Trophoblast cell (in vitro differentiated cells and primary cell): ENCODE measurements at regions not wholly inside any gene's neighbourhood (a gene's known extent, or its start where the extent isn't known, plus 50 kb on each side); places are given as distances from the start of the nearest gene placed in this dataset.

Experiments
- DNase-seq, 2 donors: peaks; one replicate each; pipeline ENCODE4 v3.0.0-alpha.2; 2016
- H2AFZ ChIP-seq: 2 replicates; pipeline ENCODE4 v1.6.1; 2013; ENCODE audit warnings: low read length, moderate library complexity, mild to moderate bottlenecking; ENCODE audit not compliant: insufficient read depth, poor library complexity
- H2AK5ac ChIP-seq: 2 replicates; pipeline ENCODE4 v1.6.1; 2013; ENCODE audit warnings: mild to moderate bottlenecking, low read length
- H2BK120ac ChIP-seq: 2 replicates; pipeline ENCODE4 v1.6.1; 2013; ENCODE audit warnings: low read length, mild to moderate bottlenecking, moderate library complexity; ENCODE audit not compliant: insufficient read depth, poor library complexity
- H2BK12ac ChIP-seq: 2 replicates; pipeline ENCODE4 v1.6.1; 2013; ENCODE audit warnings: mild to moderate bottlenecking, low read length, moderate library complexity
- H2BK5ac ChIP-seq: 2 replicates; pipeline ENCODE4 v1.6.1; 2013; ENCODE audit warnings: low read length, low read depth, moderate library complexity, mild to moderate bottlenecking; ENCODE audit not compliant: poor library complexity
- H3K14ac ChIP-seq: 2 replicates; pipeline ENCODE4 v1.6.1; 2013; ENCODE audit warnings: mild to moderate bottlenecking, low read length
- H3K18ac ChIP-seq: 2 replicates; pipeline ENCODE4 v1.6.1; 2013; ENCODE audit warnings: mild to moderate bottlenecking, low read length
- H3K23ac ChIP-seq: 2 replicates; pipeline ENCODE4 v1.6.1; 2013; ENCODE audit warnings: low read length
- H3K27ac ChIP-seq: 2 replicates; pipeline ENCODE4 v1.5.1; 2013; ENCODE audit warnings: low read depth, mild to moderate bottlenecking, inconsistent platforms, low read length, moderate library complexity
- H3K27me3 ChIP-seq: 2 replicates; pipeline ENCODE4 v1.6.1; 2013; ENCODE audit warnings: inconsistent platforms, mild to moderate bottlenecking, low read length, moderate library complexity; ENCODE audit not compliant: insufficient read depth
- H3K36me3 ChIP-seq, 2 experiments: 1 replicate in 1 of 2; 2 replicates in 1 of 2; pipeline ENCODE4 v1.6.1; 2013; ENCODE audit warnings: low read length in 2 of 2, mild to moderate bottlenecking in 2 of 2, moderate library complexity in 1 of 2; ENCODE audit not compliant: insufficient read depth in 2 of 2, control insufficient read depth in 1 of 2
- H3K4ac ChIP-seq: 2 replicates; pipeline ENCODE4 v1.6.1; 2013; ENCODE audit warnings: low read depth, mild to moderate bottlenecking, low read length, moderate library complexity
- H3K4me1 ChIP-seq, 2 experiments: 1 replicate in 1 of 2; 2 replicates in 1 of 2; pipeline ENCODE4 v1.6.1; 2013; ENCODE audit warnings: low read length in 2 of 2, mild to moderate bottlenecking in 2 of 2, moderate library complexity in 1 of 2; ENCODE audit not compliant: insufficient read depth in 2 of 2, control insufficient read depth in 1 of 2
- H3K4me2 ChIP-seq: 2 replicates; pipeline ENCODE4 v1.6.1; 2013; ENCODE audit warnings: inconsistent platforms, mild to moderate bottlenecking, low read length, moderate library complexity
- H3K4me3 ChIP-seq: 2 replicates; pipeline ENCODE4 v1.5.1; 2013; ENCODE audit warnings: mild to moderate bottlenecking, low read depth, low read length, inconsistent platforms
- H3K79me1 ChIP-seq: one replicate; pipeline ENCODE4 v1.6.1; 2013; ENCODE audit warnings: low read length
- H3K79me2 ChIP-seq: 2 replicates; pipeline ENCODE4 v1.6.1; 2013; ENCODE audit warnings: low read length, mild to moderate bottlenecking; ENCODE audit not compliant: control insufficient read depth, insufficient read depth, poor library complexity
- H3K9ac ChIP-seq: 2 replicates; pipeline ENCODE4 v1.6.1; 2013; ENCODE audit warnings: mild to moderate bottlenecking, low read length
- H3K9me3 ChIP-seq: 2 replicates; pipeline ENCODE4 v1.6.1; 2013; ENCODE audit warnings: low read depth, mild to moderate bottlenecking, control low read depth, inconsistent platforms, low read length; ENCODE audit not compliant: insufficient read depth
- H4K12ac ChIP-seq: 2 replicates; pipeline ENCODE4 v1.6.1; 2013; ENCODE audit warnings: low read depth, mild to moderate bottlenecking, low read length, moderate library complexity
- H4K8ac ChIP-seq: 2 replicates; pipeline ENCODE4 v1.6.1; 2013; ENCODE audit warnings: low read depth, mild to moderate bottlenecking, low read length, moderate library complexity
- H4K91ac ChIP-seq: one replicate; pipeline ENCODE4 v1.6.1; 2013; ENCODE audit warnings: low read depth, mild to moderate bottlenecking, low read length, moderate library complexity
- WGBS: extraction: QIAGEN DNeasy Blood & Tissue Kit; methylation state at CpG from one replicate; pipeline ENCODE4 v1.1.7; 2013; ENCODE audit warnings: missing lambda C conversion rate; ENCODE audit not compliant: insufficient read length, insufficient coverage; ENCODE audit errors: extremely low coverage; 5-methylcytosine and 5-hydroxymethylcytosine counted together

- Histone ChIP-seq H3K23ac (no peak overlapping the region), H3K4ac (no peak overlapping the region), H3K79me2 (no peaks in the 10 kb centered on the region), H3K9me3 (no peaks in the 10 kb centered on the region), H3K27ac (no peak overlapping the region), H3K27me3 (no peaks in the 10 kb centered on the region), H2BK5ac (no peak overlapping the region), H3K36me3 (no peaks in the 10 kb centered on the region), H2AFZ (no peak overlapping the region), H2BK12ac (no peak overlapping the region), H3K79me1 (no peaks in the 10 kb centered on the region), H4K8ac (no peak overlapping the region), H4K12ac (no peak overlapping the region), H3K18ac (no peak overlapping the region), H3K4me3 (no peak overlapping the region), H3K4me1 (no peaks in the 10 kb centered on the region), H3K14ac (no peak overlapping the region), H3K4me2 (no peak overlapping the region), H2BK120ac (no peak overlapping the region), H3K9ac (no peak overlapping the region), H2AK5ac (no peak overlapping the region), H4K91ac (no peak overlapping the region)
- WGBS = 100% methylated on average over 1 of the region's 3 CpGs
- no peak for DNase-seq
Observed at GRCh38 chr2:144753416-144753815, 233.5 kb upstream of the ZEB2 start.

- Histone ChIP-seq H2AK5ac (no peak overlapping the region), H2BK120ac (no peak overlapping the region), H3K36me3 (no peaks in the 10 kb centered on the region), H3K79me2 (no peaks in the 10 kb centered on the region), H2AFZ (no peak overlapping the region), H4K8ac (no peak overlapping the region), H3K4me3 (no peak overlapping the region), H3K9ac (no peak overlapping the region), H2BK12ac (no peak overlapping the region), H3K18ac (no peak overlapping the region), H4K12ac (no peak overlapping the region), H2BK5ac (no peak overlapping the region), H3K4me2 (no peak overlapping the region), H3K14ac (no peak overlapping the region), H3K79me1 (no peaks in the 10 kb centered on the region), H4K91ac (no peak overlapping the region), H3K23ac (no peak overlapping the region), H3K4ac (no peak overlapping the region), H3K4me1 (no peaks in the 10 kb centered on the region), H3K27ac (no peak overlapping the region), H3K27me3 (no peaks in the 10 kb centered on the region), H3K9me3 (no peaks in the 10 kb centered on the region)
- no CpG with 5 or more reads among the region's 3 CpGs for WGBS
- no peak for DNase-seq
Observed at GRCh38 chr2:144751142-144751905, 231.4 kb upstream of the ZEB2 start.

GRCh38 chr2:144749188-144749587 is 229.3 kb upstream of the ZEB2 start:
- no peak overlapping the region for H3K27ac ChIP-seq
- no peak overlapping the region for H2AFZ ChIP-seq
- no peak for DNase-seq
- H4K12ac ChIP-seq = no peak overlapping the region
- no peak overlapping the region for H4K91ac ChIP-seq
- H3K4ac ChIP-seq = no peak overlapping the region
- no peak overlapping the region for H2BK12ac ChIP-seq
- H3K27me3 ChIP-seq = no peaks in the 10 kb centered on the region
- H4K8ac ChIP-seq = no peak overlapping the region
- no peak overlapping the region for H2BK5ac ChIP-seq
- peaks cover 5% of the 10 kb centered on the region for H3K9me3 ChIP-seq
- H3K9ac ChIP-seq = no peak overlapping the region
- H2BK120ac ChIP-seq = no peak overlapping the region
- H3K4me2 ChIP-seq = no peak overlapping the region
- H3K4me3 ChIP-seq = no peak overlapping the region
- no peak overlapping the region for H3K23ac ChIP-seq
- H3K14ac ChIP-seq = no peak overlapping the region
- no peak overlapping the region for H2AK5ac ChIP-seq
- no peaks in the 10 kb centered on the region for H3K79me1 ChIP-seq
- no peak overlapping the region for H3K18ac ChIP-seq
- H3K36me3 ChIP-seq = no peaks in the 10 kb centered on the region
- no peaks in the 10 kb centered on the region for H3K4me1 ChIP-seq
- no peaks in the 10 kb centered on the region for H3K79me2 ChIP-seq
- no CpG with 5 or more reads among the region's 1 CpG for WGBS

GRCh38 chr2:144748443-144748842 is 228.5 kb upstream of the ZEB2 start:
- no peak overlapping the region for H3K9ac ChIP-seq
- no peak overlapping the region for H3K4me3 ChIP-seq
- no peak overlapping the region for H3K27ac ChIP-seq
- DNase-seq = no peak
- H3K14ac ChIP-seq = no peak overlapping the region
- no peaks in the 10 kb centered on the region for H3K27me3 ChIP-seq
- H3K4me1 ChIP-seq = no peaks in the 10 kb centered on the region
- H3K23ac ChIP-seq = no peak overlapping the region
- H2BK12ac ChIP-seq = no peak overlapping the region
- no peaks in the 10 kb centered on the region for H3K79me2 ChIP-seq
- H2AK5ac ChIP-seq = no peak overlapping the region
- H3K4ac ChIP-seq = no peak overlapping the region
- no peak overlapping the region for H3K18ac ChIP-seq
- no peaks in the 10 kb centered on the region for H3K36me3 ChIP-seq
- H3K79me1 ChIP-seq = no peaks in the 10 kb centered on the region
- no peak overlapping the region for H4K12ac ChIP-seq
- H4K8ac ChIP-seq = no peak overlapping the region
- no peak overlapping the region for H2BK120ac ChIP-seq
- WGBS = no CpG with 5 or more reads among the region's 5 CpGs
- no peak overlapping the region for H3K4me2 ChIP-seq
- H4K91ac ChIP-seq = no peak overlapping the region
- H3K9me3 ChIP-seq = peaks cover 5% of the 10 kb centered on the region
- H2BK5ac ChIP-seq = no peak overlapping the region
- no peak overlapping the region for H2AFZ ChIP-seq
